ENCODE measurements at regions not wholly inside any gene's neighbourhood (a gene's known extent, or its start where the extent isn't known, plus 50 kb on each side); places are given as distances from the start of the nearest gene placed in this dataset.
"Not testable (repeated sequence)": the region's sequence is repeated elsewhere in the genome, so short reads cannot be mapped to it uniquely, and the experiment has no call there.

- no peak for DNase-seq
Observed at GRCh38 chr4:128560754-128561495, 248.6 kb upstream of the JADE1 start.

- peak; percentile 87 for DNase-seq
Observed at GRCh38 chr4:128558896-128559679, 250.4 kb upstream of the JADE1 start.

DNA sequence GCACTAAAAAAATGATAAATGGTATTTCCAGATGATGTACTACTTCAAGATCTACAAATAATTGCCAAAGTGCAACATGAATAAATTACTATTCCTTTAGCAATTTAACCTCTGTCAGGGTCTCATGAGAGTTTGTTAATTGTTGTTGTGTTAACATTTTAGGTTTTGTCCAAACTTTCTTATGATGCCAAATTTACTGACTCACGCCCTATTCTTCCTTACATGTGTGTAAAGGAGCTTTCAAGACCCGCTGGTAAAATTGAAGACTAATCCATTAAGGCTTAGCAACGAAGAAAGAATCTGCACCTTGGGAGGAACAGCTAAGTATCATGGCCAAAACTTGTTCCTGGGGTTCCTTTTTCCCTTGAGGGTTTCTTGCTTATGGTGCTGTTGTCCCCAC lies 252.7 kb upstream of the JADE1 start:
- no peak for DNase-seq

GRCh38 chr4:128553686-128554515 lies 255.6 kb upstream of the JADE1 start:
- DNase-seq = no peak

GRCh38 chr4:128552586-128552907 lies 257.0 kb upstream of the JADE1 start:
- no peak for DNase-seq

GRCh38 chr4:128551280-128551679 lies 258.2 kb upstream of the JADE1 start:
- DNase-seq = no peak

GRCh38 chr4:128550060-128550459 lies 259.4 kb upstream of the JADE1 start:
- no peak for DNase-seq

DNA sequence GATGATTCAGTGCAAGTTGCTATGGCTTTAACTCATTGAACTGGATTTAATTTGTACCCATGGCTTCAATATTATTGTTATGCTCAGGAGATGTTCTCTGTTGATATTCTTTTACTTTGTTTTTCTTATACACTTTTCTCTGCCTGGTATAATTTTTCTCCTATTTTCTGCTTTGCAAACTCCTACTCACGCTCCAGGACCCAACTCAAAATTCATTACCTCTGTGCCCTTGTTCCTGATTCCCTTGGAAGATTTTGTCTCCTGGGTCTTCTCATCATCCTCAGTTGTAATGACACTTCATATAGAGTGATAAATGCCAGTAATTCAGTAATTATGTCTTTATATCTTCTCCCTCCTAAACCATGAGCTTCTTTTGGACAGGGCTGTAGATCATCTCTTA lies 259.9 kb upstream of the JADE1 start:
- no peak for DNase-seq

GRCh38 chr4:128548381-128548780 lies 260.8 kb upstream of the PGRMC2 start:
- DNase-seq = no peak

DNA sequence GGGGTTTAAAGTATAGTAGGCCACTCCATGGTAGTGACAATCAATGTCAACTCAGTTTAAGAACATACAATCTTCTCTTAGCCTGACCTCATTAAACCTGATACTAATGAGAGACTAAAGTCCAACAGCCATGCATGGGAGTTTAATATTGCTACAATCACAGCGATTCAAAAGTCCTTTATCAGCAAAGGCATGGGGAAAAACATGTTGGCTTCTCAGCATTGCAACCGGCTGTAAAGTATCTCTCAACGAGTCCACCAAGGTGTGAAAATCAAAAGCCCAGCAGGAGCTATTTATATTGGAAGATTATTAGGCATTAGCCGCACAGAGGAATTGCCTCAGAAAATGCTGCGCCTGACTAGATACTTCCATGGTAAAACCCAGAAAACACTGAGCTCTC lies 256.7 kb upstream of the PGRMC2 start:
- DNase-seq = no peak

DNA sequence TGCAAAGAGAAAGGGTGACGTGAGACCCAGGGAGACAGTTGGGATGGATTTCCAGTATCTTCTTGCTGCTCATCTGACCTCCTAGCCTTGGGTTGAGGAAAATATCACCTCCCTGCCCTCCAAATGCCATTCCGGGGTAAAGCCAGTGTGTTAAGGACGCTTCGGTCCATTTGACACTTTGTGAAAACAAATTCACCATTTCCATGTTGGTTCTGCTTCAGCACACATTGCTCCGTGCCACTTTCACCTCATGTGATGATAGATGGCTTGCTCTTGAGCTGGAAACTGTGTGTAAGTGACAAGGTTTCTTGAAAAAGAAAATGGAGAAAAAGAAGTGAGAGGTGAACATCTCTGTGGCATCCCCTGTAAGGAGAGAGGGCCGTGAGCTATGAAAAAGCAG lies 256.1 kb upstream of the PGRMC2 start:
- no peak for DNase-seq

DNA sequence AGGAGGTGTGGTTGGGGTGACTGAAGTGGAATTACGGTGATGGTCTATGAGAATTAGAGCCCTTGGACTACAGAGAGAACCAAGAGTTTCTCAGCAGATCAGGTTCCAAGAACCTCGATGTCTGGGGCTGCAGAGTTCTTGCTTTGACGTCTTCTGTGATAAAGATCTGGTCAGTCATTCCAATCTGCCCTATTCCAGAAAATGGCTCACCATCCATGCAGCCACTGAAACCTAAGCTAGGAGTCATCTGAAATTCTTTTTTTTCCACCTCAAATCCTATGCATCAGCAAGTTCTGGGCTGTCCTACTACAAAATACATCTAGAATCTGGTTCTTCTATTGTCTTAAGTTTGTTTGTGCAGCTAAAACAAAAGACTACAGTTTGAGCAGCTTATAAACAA lies 254.4 kb upstream of the PGRMC2 start:
- DNase-seq = no peak

- no peak for DNase-seq
Observed at GRCh38 chr4:128540122-128540521, 252.5 kb upstream of the PGRMC2 start.

- no peak for DNase-seq
Observed at GRCh38 chr4:128538111-128538882, 250.7 kb upstream of the PGRMC2 start.

- DNase-seq = no peak
Observed at GRCh38 chr4:128536746-128537145, 249.1 kb upstream of the PGRMC2 start.

DNA sequence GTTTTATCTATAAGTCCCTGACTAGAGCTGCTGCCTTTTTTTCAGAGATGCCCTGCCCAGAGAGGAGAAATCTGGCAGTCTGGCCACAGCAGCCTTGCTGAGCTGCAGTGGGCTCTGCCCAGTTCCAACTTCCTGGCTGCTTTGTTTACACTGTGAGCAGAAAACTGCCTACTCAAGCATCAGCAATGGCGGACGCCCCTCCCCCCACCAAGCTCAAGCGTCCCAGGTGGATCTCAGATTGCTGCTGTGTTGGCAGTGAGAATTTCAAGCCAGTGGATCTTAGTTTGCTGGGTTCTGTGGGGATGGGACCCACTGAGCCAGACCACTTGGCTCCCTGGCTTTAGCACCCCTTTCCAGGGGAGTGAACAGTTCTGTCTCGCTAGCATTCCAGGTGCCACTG lies 247.9 kb upstream of the PGRMC2 start:
- not testable (repeated sequence) for DNase-seq

GRCh38 chr4:128528793-128529553 lies 241.4 kb upstream of the PGRMC2 start:
- peak; percentile 99 for DNase-seq

- peak; percentile 63 for DNase-seq
Observed at GRCh38 chr4:128527946-128528576, 240.4 kb upstream of the PGRMC2 start.

DNA sequence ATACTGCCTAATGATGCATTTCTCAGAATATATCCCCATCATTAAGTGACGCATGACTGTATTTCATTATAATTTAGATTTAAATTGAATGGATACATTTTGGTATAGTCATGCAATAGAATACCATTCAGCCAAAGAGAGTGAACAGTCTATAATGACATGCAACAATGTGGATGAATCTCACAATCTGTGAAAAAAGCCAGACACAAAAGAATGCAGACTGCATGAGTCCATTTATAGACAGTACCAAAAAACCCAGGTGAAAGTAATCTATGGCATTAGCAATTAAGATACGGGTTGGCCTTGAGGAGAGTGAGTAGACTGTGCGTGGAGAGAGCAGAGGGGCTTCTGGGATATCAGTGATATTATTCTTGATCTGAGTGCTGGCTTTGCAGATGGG lies 239.7 kb upstream of the PGRMC2 start:
- DNase-seq = peak; percentile 90

GRCh38 chr4:128525992-128526630 lies 238.5 kb upstream of the PGRMC2 start:
- DNase-seq = no peak

GRCh38 chr4:128525387-128525786 lies 237.8 kb upstream of the PGRMC2 start:
- DNase-seq = no peak

Data from fibroblast of upper back skin (primary cell).